Panc1 (cell line): ENCODE measurements at regions not wholly inside any gene's neighbourhood (a gene's known extent, or its start where the extent isn't known, plus 50 kb on each side); places are given as distances from the start of the nearest gene placed in this dataset.

Experiments
- ATAC-seq: fragments of 200-7000 bp; cut with Tn5 transposase; 2 replicates; pipeline ENCODE4 v1.9.1; 2020; ENCODE audit warnings: mild to moderate bottlenecking, moderate library complexity
- BruUV-seq: library from RNA; stranded (reverse); fragments of 400-500 nt; replicated peaks from 2 replicates; lab custom pipeline; 2021; lab: Mats Ljungman, UMichigan
- CTCF ChIA-PET: fragments of 300-600 bp; sonication (Branson Sonifier 250); formaldehyde crosslinking; loops from one replicate; lab custom pipeline; 2022; ENCODE audit warnings: antibody characterized with exemption; lab: Charles Lee
- POLR2A ChIA-PET: fragments of 300-600 bp; sonication (Branson Sonifier 250); formaldehyde crosslinking; loops from one replicate; lab custom pipeline; 2022; ENCODE audit warnings: antibody characterized with exemption; lab: Charles Lee
- DNase-seq: peaks from one replicate; pipeline ENCODE4 v3.0.0-alpha.2; 2010; ENCODE audit warnings: low read depth, low spot score
- H3K27ac ChIP-seq: 2 replicates; pipeline ENCODE4 v1.5.1; 2011; ENCODE audit warnings: mild to moderate bottlenecking, low read length, inconsistent platforms
- H3K27me3 ChIP-seq: fragments of 200-500 bp; sonication (Bioruptor generic); 2 replicates; pipeline ENCODE4 v1.6.0; 2014; ENCODE audit warnings: low read length, inconsistent platforms; ENCODE audit not compliant: control insufficient read depth, insufficient read depth
- H3K36me3 ChIP-seq: fragments of 200-500 bp; sonication (Bioruptor generic); 2 replicates; pipeline ENCODE4 v1.5.1; 2014; ENCODE audit warnings: inconsistent platforms, mild to moderate bottlenecking, low read length, moderate library complexity; ENCODE audit not compliant: control insufficient read depth, insufficient read depth
- H3K4me1 ChIP-seq: 2 replicates; pipeline ENCODE4 v1.5.1; 2011; ENCODE audit warnings: inconsistent platforms, mild to moderate bottlenecking, low read length, moderate library complexity; ENCODE audit not compliant: control insufficient read depth, insufficient read depth
- H3K4me3 ChIP-seq, 2 experiments: 2 replicates each; pipeline ENCODE4 v1.5.1; 2011 to 2012; ENCODE audit warnings: low read depth in 2 of 2, low read length in 2 of 2, mild to moderate bottlenecking in 2 of 2, inconsistent platforms in 1 of 2, moderate library complexity in 1 of 2
- H3K9me3 ChIP-seq: fragments of 200-500 bp; sonication (Bioruptor generic); 2 replicates; pipeline ENCODE4 v1.5.1; 2014; ENCODE audit warnings: low read depth, mild to moderate bottlenecking, inconsistent platforms, low read length, moderate library complexity; ENCODE audit not compliant: control insufficient read depth, insufficient read depth
- CTCF ChIP-seq: fragments of 450-650 bp; IDR thresholded peaks from 2 replicates; pipeline ENCODE4 v1.5.1; 2017; ENCODE audit warnings: mild to moderate bottlenecking
- POLR2AphosphoS5 ChIP-seq: IDR thresholded peaks from 2 replicates; pipeline ENCODE4 v1.6.1; 2012; ENCODE audit warnings: mild to moderate bottlenecking, low read depth, low read length, moderate library complexity
- REST ChIP-seq, 2 experiments: IDR thresholded peaks; 2 replicates each; pipeline ENCODE4 v1.6.1; 2011 to 2012; ENCODE audit warnings: low read depth in 2 of 2, control low read depth in 1 of 2, low read length in 1 of 2, mild to moderate bottlenecking in 1 of 2, moderate library complexity in 1 of 2; ENCODE audit not compliant: insufficient read depth in 1 of 2
- SIN3A ChIP-seq: IDR thresholded peaks from 2 replicates; pipeline ENCODE4 v1.6.1; 2012; ENCODE audit warnings: low read depth, mild to moderate bottlenecking, low read length, moderate library complexity, borderline replicate concordance; ENCODE audit not compliant: insufficient read depth
- TCF7L2 ChIP-seq: IDR thresholded peaks from 2 replicates; pipeline ENCODE4 v1.6.1; 2011; ENCODE audit warnings: mild to moderate bottlenecking, low read depth, low read length, inconsistent platforms
- in situ Hi-C: cut with HindIII; loops from 2 replicates; pipeline ENCODE4 v1.10.0; 2016; ENCODE audit warnings: low sequenced_read_pairs, low pct_unique_long_range_greater_than_20kb
- intact Hi-C: fragments of 100-400 bp; cut with micrococcal nuclease; formaldehyde crosslinking; loops from one replicate; pipeline ENCODE4 v1.10.0; 2022; ENCODE audit not compliant: unreplicated experiment

- no peak for TF ChIP-seq TCF7L2
- TF ChIP-seq POLR2AphosphoS5: no peak
- TF ChIP-seq SIN3A: no peak
- TF ChIP-seq REST (IDR thresholded peaks at IDR 0.05; ENCODE audit: insufficient read depth in 1 of 2, low read depth in 2 of 2, low read length in 1 of 2): no peak
- no peak for TF ChIP-seq CTCF
- no peaks in the 10 kb centered on the region for H3K36me3 ChIP-seq
- in situ Hi-C loops: no loop called here
- no peak overlapping the region for H3K4me3 ChIP-seq
- no peak for DNase-seq
- no peaks in the 10 kb centered on the region for H3K9me3 ChIP-seq
- POLR2A ChIA-PET: no interaction called here
- intact Hi-C loops: no loop called here
- H3K27me3 ChIP-seq: 0 out of 2 replicates have a peak, but pooled peaks cover 3% of the 10 kb centered on the region
- CTCF ChIA-PET: no interaction called here
- BruUV-seq: no TSS peak
- no peak overlapping the region for H3K27ac ChIP-seq
- H3K4me1 ChIP-seq: no peaks in the 10 kb centered on the region
- ATAC-seq: no peak
These were observed 440.8 kb downstream of the NPHP4 start for GRCh38 chr1:5551274-5551975.

GRCh38 chr1:5548266-5548665 lies 444.0 kb downstream of the NPHP4 start:
- H3K27me3 ChIP-seq: 0 out of 2 replicates have a peak, but pooled peaks cover 2% of the 10 kb centered on the region
- H3K27ac ChIP-seq: no peak overlapping the region
- H3K4me3 ChIP-seq: no peak overlapping the region
- no TSS peak for BruUV-seq
- no peaks in the 10 kb centered on the region for H3K36me3 ChIP-seq
- H3K4me1 ChIP-seq: no peaks in the 10 kb centered on the region
- CTCF ChIA-PET: no interaction called here
- TF ChIP-seq SIN3A (no peak), REST (IDR thresholded peaks at IDR 0.05; ENCODE audit: insufficient read depth in 1 of 2, low read depth in 2 of 2, low read length in 1 of 2) (no peak), POLR2AphosphoS5 (no peak), CTCF (no peak), TCF7L2 (no peak)
- in situ Hi-C loops (no loop called here), intact Hi-C loops (no loop called here)
- POLR2A ChIA-PET: no interaction called here
- DNase-seq (no peak), ATAC-seq (no peak)
- no peaks in the 10 kb centered on the region for H3K9me3 ChIP-seq
